HG03378 (cell line): ENCODE measurements at regions not wholly inside any gene's neighbourhood (a gene's known extent, or its start where the extent isn't known, plus 50 kb on each side); places are given as distances from the start of the nearest gene placed in this dataset.

Source experiments
- ATAC-seq: cut with Tn5 transposase; IDR thresholded peaks from one replicate; pipeline ENCODE4 v1.9.1; 2021; ENCODE audit warnings: mild to moderate bottlenecking, moderate library complexity; ENCODE audit not compliant: unreplicated experiment

- no peak for ATAC-seq
Measured at GRCh38 chr21:35336534-35336933, 287.4 kb upstream of the RUNX1 start.

GRCh38 chr21:35335951-35336446, 286.9 kb upstream of the RUNX1 start:
- ATAC-seq: no peak

GRCh38 chr21:35333831-35334618, 284.9 kb upstream of the RUNX1 start:
- ATAC-seq: no peak

- no peak for ATAC-seq
Measured at GRCh38 chr21:35332841-35333426, 283.8 kb upstream of the RUNX1 start.

- ATAC-seq: no peak
Measured at GRCh38 chr21:35329940-35330660, 281.0 kb upstream of the RUNX1 start.

GRCh38 chr21:35328856-35329455, 279.9 kb upstream of the RUNX1 start:
- ATAC-seq: no peak

- ATAC-seq: no peak
Measured at GRCh38 chr21:35326677-35327076, 277.6 kb upstream of the RUNX1 start.

- no peak for ATAC-seq
Measured at GRCh38 chr21:35325953-35326352, 276.9 kb upstream of the RUNX1 start.

GRCh38 chr21:35324372-35325220, 275.5 kb upstream of the RUNX1 start:
- no peak for ATAC-seq

GRCh38 chr21:35323947-35324346, 274.8 kb upstream of the RUNX1 start:
- no peak for ATAC-seq

- ATAC-seq: no peak
Measured at GRCh38 chr21:35321322-35322200, 272.5 kb upstream of the RUNX1 start.

- no peak for ATAC-seq
Measured at GRCh38 chr21:35319684-35320283, 270.7 kb upstream of the RUNX1 start.

- no peak for ATAC-seq
Measured at GRCh38 chr21:35316933-35317332, 267.8 kb upstream of the RUNX1 start.

GRCh38 chr21:35316456-35316855, 267.4 kb upstream of the RUNX1 start:
- no peak for ATAC-seq

- no peak for ATAC-seq
Measured at GRCh38 chr21:35314857-35315582, 265.9 kb upstream of the RUNX1 start.

GRCh38 chr21:35311985-35312384, 262.9 kb upstream of the RUNX1 start:
- ATAC-seq: no peak

- ATAC-seq: no peak
Measured at GRCh38 chr21:35309316-35309715, 260.2 kb upstream of the RUNX1 start.

GRCh38 chr21:35303085-35303484, 254.0 kb upstream of the RUNX1 start:
- ATAC-seq: no peak
